Right renal cortex interstitium (tissue), 3 donors: ENCODE measurements at regions not wholly inside any gene's neighbourhood (a gene's known extent, or its start where the extent isn't known, plus 50 kb on each side); places are given as distances from the start of the nearest gene placed in this dataset.

ENCODE experiments used
- DNase-seq, 3 donors: peaks; one replicate each; pipeline ENCODE4 v3.0.0-alpha.2; 2013; ENCODE audit warnings: low read depth in 3 of 3, low spot score in 2 of 3

DNA sequence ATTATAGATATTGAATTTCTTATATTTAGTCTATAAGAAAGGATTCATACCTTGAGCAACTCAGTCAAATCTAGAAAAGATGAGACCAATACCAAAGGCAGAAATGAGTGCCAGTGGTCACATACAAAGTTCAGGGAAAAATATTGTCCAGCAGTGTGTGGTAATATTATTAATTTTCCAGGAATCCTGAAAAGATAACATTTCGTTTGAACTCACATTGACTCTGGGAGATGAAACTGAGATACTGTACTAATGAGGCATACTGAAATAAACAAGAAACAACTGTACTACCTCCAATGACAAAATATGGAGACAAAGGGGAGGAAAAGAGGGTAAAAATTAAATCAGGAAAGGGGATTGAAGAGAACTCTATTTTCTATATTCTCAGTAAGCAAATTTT, 212.4 kb downstream of the TRAM1L1 start:
- DNase-seq, result no peak

DNA sequence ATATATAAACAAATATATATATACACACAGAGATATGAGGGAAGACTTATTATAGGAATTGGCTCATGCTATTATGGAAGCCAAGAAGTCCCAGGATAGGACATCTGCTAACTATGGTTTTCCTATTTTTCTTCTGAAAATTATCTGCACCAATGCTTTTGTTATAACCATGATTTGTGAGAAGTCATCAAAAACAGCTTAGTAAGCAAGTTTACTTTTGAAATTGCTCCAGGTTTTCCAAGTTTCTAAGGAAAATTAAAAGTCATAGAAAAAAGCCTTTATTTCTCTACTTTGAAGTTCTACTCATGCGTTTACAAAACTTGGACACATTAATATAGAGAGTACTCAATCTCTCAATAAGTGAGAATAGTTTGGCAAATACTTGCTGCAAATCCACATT, 213.1 kb downstream of the TRAM1L1 start:
- DNase-seq, result no peak

DNA sequence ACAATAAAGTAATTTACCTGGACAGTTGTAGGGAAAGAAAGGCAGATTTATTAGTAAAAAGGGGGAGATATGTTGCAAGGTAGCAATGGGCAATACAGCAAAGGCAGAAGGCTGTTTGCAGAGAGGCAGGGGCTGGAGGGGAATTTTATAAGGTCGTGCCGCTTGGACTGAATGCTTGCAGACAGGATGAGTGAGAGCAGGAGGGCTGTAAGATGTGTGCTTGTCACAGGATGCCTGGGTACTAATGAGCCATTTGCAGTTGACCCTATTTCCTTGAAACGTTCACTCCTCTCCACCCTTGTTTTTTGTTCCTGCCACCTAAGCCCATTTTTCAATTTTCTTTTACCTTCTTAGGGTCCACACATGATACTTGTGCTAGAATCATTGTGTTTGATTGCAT, 214.7 kb downstream of the TRAM1L1 start:
- DNase-seq, result no peak

DNA sequence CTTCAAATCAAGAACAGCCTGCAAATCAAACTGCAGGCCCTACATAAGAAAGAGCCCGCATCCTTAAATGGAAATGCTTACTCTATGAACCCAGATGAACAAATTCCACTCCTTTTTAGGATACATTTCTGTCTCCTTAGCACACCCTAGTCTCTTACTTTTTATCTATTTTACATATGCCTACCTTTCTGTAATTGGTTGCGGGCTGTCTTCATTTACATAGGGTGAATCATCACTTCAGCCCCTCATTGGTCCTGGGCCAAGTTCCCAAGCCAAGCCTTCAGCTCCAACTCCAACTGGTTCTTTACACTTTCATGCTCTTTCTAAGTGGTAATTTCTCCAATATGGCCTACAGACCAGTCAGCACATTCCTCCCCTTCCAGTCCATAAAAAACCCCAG, 219.3 kb downstream of the TRAM1L1 start:
- DNase-seq, result no peak

- DNase-seq, result no peak
Observed at GRCh38 chr4:116862592-116862991, 222.8 kb downstream of the TRAM1L1 start.

- no peak for DNase-seq
Observed at GRCh38 chr4:116860891-116861290, 224.5 kb downstream of the TRAM1L1 start.

DNA sequence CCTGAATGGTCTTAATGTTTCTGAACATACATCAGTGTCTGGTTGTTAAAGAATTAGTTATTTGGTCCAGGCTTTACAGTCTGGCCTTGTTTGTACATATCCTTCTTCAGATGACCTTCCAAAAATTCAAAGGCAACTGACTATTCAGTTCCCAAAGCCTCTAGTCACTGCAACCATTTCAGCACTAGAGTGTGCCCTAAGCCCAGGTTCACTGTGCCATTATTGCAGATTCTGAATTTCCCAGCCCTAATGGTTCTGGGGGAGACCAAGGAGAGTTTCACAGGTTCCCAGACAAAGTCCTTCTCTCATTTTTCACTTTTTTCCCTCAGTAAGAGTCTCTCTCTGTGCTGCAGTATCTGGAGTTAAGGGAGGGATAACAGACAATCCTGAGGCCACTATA, 235.8 kb downstream of the TRAM1L1 start:
- no peak for DNase-seq

- no peak for DNase-seq
Observed at GRCh38 chr4:116847616-116848015, 237.8 kb downstream of the TRAM1L1 start.

DNA sequence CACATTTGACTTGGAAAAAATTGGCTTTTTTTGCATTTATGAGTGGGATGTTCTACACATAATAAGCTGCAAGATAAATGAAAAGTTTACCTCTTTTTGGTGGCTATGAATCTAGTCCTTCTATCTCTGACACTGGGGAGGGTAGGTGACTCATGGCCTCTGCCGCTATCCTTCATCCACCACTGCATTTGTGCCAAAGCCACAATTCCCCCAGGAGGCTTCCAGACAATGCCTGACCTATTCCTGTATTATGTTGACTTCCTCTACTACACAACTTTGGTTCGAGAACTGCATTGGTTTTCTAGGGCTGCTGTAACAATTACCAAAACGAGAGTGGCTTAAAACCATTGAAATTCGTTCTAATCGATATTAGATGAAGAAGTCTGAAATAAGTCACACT, 245.6 kb downstream of the TRAM1L1 start:
- no peak for DNase-seq

DNA sequence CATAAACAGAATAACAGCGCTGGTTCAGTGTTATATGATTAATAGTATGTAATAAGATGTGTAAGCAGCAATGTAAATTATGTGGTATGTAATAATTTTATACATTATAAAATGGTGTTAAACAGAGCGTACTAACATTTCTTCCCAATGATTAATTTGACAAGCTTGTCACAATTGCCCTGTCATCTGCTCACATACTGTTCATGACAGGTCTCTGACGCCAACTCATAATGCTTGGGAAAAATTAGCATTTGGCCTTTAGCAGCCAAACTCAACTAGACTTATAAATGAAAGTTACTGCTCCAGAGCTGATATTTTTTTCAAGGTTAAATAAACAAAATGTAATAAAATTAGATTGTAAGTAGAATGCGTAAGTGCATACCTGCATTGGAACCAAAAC, 246.8 kb downstream of the TRAM1L1 start:
- DNase-seq, result no peak

GRCh38 chr4:116829187-116829586, 256.2 kb downstream of the TRAM1L1 start:
- DNase-seq, result no peak

DNA sequence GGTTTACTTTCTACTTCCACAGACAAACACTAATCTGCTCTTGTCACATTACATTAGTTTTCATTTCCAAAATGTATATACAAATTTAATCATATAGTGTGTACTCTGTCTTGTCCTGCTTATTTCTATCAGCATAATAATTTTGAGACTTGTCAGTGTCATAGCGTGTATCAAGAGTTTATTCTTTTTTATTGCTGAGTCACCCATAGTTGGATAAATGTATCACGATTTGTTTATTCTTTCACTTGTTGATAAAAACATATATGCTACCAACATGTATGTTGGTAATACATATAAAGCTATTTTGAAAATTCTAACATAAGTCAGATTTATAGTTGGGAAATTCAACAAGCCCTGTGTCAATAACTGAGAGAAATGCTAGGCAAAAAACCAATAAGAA, 261.2 kb downstream of the TRAM1L1 start:
- no peak for DNase-seq

DNA sequence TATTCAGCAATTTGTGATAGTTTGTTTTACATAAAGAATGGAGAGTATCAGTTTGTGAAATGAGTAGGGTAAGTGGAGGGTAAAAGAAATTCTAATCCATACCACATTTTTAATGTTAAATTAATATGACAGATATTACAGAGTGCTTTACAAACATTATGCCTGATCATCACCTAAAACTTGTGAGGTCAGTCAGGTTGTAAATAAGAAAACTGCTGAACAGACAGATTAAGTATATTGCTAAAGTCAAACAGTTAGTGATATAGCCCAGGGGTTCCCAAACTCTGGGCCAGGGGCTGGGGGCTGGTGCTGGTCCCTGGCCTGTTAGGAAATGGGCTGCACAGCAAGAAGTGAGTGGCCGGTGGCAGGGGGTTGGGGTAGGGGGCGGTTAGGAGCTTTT, 273.6 kb downstream of the TRAM1L1 start:
- DNase-seq, result no peak

- DNase-seq, result no peak
Observed at GRCh38 chr4:116796022-116796421, 289.4 kb downstream of the TRAM1L1 start.

- DNase-seq, result no peak
Observed at GRCh38 chr4:116788723-116789122, 296.7 kb downstream of the TRAM1L1 start.

- no peak for DNase-seq
Observed at GRCh38 chr4:116755051-116755450, 330.3 kb downstream of the TRAM1L1 start.

- no peak for DNase-seq
Observed at GRCh38 chr4:116752027-116752426, 333.3 kb downstream of the TRAM1L1 start.

DNA sequence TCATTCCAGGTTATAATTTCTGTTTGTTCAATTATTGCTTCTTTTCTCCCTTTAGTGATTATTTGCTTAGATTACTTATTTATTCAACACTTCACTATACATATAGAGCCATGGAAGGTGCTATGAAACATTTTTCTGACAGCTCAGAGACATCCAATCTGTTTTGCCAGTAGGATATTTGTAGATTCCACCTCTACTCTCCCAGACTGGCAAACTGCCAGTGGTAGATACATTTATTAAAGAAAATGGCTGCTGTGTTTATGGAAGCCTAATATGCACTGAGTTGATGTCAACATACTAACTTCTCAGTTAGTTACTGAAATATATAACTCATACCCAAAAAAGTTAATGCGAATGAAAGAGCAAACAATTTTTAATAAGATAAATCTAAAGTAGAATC, 348.6 kb downstream of the TRAM1L1 start:
- no peak for DNase-seq

DNA sequence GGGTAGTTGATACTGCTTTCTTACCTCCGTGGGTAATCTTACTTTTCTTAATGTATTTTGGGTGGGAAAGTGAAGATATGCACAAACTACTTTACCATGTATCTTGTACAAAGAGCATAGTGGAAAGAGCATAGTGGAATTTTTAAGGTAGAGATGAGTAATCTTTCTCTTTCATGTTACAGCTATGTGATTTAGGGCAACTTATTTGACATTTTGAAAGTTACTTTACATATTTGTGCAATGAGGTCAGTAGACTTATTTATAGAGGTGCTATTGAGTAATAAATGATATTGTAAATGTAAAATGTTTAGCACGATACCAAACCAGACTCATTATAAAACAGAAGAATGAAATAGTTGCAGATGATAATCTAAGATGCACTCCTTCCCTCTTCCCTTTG, 351.2 kb downstream of the TRAM1L1 start:
- no peak for DNase-seq

GRCh38 chr4:116733370-116733769, 352.0 kb downstream of the TRAM1L1 start:
- DNase-seq, result no peak

DNA sequence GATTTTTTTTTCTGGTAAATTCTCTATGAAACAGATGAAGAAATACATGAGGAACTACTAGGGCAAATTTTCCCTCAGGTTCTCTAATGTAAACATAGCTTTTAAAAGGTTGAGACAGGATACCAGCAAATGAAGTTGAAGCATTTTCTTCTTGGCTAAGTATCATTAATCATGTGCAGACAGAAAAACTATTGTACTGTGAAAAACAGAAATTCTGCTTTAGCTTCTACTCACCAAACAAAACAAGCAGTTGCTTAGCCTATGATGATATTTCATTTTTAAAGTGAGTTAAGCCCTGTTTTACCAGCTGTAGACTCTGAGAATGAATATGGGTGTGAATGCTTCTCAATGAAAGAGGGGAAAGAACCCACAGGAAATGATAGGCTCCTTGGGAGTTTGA, 358.9 kb downstream of the TRAM1L1 start:
- no peak for DNase-seq

GRCh38 chr4:116724249-116724648, 361.1 kb downstream of the TRAM1L1 start:
- no peak for DNase-seq

- DNase-seq, result no peak
Observed at GRCh38 chr4:116705466-116705865, 379.9 kb downstream of the TRAM1L1 start.

DNA sequence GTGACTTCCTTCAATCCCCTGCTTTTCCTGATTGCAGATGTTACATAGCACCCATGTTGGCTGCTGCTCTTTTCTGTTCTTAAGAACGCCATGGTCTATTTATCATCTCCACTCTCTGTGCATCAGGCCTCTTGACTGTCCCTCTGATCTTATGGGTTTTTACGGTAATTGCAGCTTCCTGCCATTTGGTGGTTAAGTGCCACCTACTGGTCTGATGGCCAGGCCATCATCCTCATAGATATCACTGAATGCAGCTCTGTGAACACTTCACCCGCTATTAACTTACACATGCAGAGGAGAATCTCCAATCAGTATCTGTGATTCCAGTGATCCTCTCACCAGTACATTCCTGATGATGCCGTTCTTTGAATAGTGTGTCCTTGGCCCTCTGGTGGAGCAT, 382.4 kb downstream of the TRAM1L1 start:
- DNase-seq, result no peak
